Activated CD8-positive, alpha-beta memory T cell treated with anti-CD3 and anti-CD28 coated beads, Interleukin-2, amount 50 U/mL, for 1 hour (primary cell): ENCODE measurements at regions not wholly inside any gene's neighbourhood (a gene's known extent, or its start where the extent isn't known, plus 50 kb on each side); places are given as distances from the start of the nearest gene placed in this dataset.

Experiments
- DNase-seq: peaks from one replicate; pipeline ENCODE4 v3.0.0-alpha.2; 2020; ENCODE audit errors: extremely low read depth

GRCh38 chr3:150268426-150269391 lies 139.4 kb upstream of the TSC22D2 start:
- no peak for DNase-seq

- DNase-seq = no peak
Measured at GRCh38 chr3:150267288-150267687, 140.8 kb upstream of the TSC22D2 start.

- DNase-seq = no peak
Measured at GRCh38 chr3:150265305-150265704, 142.8 kb upstream of the TSC22D2 start.

DNA sequence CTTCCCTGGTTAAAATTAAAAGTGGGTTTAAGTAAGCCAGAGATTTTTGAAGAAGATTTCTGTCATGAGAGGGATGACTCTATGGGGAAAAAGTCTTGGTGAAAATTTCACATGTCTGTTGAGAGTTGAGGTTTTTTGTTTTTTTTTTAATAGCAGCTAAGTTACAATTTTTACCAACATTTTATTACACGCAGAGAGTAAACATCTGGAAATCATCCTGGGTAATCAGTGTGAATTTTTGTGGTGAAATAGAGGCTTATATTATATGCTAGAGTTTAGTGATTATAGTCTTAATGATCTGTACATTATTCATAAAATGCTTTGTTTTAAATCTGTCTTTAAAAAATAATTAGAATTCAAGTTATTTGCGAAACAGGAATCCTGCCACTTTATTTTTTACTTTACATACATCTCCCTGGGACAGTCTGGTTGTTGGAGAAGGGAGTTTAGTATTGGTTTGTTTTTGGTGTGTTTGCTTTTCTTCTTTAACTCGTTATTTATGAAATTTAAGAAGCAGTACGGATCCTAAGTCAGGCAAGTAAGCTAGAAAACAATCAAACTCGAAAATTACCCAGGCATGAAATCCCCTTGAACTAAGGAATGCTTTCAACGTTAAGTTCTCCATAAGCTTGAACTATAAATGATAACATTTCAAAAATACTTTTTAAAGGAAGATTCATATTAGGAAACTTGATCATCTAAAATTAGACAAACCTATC lies 143.4 kb upstream of the TSC22D2 start:
- DNase-seq = no peak

GRCh38 chr3:150261958-150262357 lies 146.1 kb upstream of the TSC22D2 start:
- DNase-seq = no peak

DNA sequence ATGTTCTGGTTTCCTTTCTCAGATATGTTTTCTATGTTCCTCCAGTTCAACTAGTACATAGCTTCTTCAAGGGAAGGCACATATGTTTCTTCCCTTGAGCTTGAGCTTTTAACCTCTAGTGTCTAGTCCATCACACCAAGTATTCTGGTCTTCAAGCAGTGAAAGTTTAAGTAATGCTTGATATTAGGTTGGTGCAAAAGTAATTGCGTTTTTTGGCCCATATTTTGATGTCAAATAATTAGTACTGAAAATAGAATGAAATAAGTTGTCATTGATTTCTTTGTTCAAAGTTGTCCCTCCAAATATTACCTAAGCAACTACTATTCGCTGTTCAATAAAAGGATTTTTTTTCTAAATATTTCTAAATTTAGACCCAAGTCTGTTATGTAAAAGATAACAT lies 146.7 kb upstream of the TSC22D2 start:
- DNase-seq = no peak

GRCh38 chr3:150260398-150260710 lies 147.7 kb upstream of the TSC22D2 start:
- DNase-seq = no peak

- DNase-seq = no peak
Measured at GRCh38 chr3:150259526-150260397, 148.3 kb upstream of the TSC22D2 start.

DNA sequence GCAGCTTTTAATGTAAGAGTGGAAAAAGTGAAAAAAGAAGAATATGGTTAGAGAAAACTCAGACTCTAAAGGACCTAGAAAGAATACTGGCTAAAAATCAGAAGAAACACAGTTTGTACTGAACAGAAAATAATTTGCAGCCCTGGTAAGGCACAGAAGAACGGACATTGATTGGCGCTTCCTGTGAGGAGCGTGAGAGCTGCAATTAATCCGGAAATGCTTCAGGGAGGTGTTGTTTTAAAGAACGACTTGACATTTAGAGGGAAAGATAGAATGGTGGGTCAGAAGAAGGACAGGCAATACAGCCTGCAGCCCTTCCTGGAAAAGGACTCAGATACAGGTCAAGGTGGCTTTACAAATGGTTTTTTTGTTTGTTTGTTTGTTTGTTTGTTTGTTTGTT lies 151.3 kb upstream of the TSC22D2 start:
- DNase-seq = no peak

GRCh38 chr3:150256318-150256717 lies 151.8 kb upstream of the TSC22D2 start:
- no peak for DNase-seq

DNA sequence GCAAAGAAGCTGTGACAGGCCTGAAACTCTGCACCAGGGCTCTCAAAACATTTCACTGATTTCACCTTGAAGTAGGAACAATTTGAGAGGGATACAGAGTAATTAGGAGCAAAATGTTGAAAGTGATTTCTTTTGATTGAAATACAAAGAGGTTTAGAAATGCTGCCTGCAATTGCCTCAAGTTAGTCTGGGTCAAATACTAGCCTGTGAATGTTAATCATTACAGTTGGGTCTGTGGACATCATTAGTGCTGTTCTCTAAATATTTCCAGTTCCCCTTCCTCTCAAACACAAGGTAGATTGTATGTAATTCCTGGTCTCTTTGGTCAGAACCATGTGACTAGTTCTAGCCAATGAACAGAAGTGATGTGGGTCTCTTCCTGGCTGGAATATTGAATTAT lies 152.3 kb upstream of the TSC22D2 start:
- no peak for DNase-seq

DNA sequence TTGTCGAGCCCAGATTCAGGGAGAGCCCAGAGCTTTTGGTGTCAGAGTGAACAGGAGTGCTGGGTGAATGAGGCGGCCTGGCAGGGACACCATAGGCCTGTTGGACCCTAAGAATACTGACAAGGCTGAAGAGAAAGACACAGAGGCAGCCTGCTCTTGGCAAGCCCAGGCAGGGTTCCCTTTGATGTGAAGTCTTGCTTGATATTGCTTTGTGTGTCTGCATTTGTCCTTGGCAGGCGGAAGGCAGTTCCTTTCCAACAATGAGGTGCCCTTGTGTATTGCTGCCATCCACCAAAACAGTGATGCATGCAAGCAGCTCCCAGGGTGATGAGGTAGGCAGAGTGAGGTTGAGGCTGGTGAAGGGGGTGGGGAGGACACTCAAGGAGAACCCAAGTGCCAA lies 152.7 kb upstream of the TSC22D2 start:
- no peak for DNase-seq

DNA sequence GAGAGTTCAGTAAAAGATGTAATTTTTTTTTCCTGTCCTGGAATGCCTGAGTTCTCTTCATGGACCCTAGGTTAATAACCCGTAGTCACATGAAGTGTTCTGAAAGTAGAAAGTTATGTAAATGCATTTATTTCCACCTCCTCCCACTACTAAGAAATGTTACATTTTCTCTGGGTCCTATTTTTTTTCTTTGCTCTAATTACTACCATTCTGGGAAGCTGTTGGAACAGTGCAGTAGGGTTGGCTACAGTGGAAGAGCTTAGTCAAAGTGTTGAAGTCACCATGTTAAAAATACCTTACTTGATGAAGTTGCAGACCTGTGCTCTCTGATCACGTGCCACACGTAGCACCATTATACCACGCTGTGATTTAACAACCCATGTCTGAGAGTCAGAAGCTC lies 153.8 kb upstream of the TSC22D2 start:
- DNase-seq = no peak

DNA sequence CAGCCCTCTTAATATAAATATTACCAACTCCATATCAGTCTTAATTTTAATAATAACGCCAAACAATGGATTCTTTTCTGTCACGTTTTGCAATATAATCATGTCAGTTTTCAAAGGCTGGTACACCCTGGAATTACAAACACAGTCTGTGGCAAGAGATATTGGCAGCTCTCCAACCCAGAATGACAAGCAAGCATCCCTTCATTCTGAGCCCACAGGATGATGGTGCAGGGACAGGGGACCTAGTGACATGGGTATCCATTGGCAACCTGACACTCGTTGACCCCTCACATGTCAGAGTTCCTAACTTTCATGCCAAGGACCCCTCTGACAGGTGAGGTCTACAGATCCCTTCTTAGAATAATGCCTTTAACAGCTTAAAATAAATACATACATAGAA lies 154.5 kb upstream of the TSC22D2 start:
- DNase-seq = no peak

DNA sequence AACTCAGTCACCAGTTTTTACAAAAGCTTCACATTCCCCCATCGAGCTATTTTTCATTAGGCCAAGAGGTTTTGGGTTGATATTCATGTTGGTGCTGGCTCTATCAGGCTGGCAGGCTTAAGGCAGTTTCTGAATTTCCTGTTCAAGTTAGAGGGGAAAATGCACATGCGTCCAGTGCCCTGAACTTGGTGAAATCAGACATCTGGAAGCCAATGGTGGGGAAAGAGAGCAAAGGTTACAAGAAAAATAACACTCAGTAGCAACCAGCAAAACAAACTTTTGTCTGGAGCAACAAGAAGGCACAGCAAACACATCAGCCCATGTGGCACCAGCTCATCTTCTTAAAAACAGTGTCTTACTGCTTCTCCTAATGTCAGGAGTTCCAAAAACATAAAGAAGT lies 155.6 kb upstream of the TSC22D2 start:
- DNase-seq = no peak

DNA sequence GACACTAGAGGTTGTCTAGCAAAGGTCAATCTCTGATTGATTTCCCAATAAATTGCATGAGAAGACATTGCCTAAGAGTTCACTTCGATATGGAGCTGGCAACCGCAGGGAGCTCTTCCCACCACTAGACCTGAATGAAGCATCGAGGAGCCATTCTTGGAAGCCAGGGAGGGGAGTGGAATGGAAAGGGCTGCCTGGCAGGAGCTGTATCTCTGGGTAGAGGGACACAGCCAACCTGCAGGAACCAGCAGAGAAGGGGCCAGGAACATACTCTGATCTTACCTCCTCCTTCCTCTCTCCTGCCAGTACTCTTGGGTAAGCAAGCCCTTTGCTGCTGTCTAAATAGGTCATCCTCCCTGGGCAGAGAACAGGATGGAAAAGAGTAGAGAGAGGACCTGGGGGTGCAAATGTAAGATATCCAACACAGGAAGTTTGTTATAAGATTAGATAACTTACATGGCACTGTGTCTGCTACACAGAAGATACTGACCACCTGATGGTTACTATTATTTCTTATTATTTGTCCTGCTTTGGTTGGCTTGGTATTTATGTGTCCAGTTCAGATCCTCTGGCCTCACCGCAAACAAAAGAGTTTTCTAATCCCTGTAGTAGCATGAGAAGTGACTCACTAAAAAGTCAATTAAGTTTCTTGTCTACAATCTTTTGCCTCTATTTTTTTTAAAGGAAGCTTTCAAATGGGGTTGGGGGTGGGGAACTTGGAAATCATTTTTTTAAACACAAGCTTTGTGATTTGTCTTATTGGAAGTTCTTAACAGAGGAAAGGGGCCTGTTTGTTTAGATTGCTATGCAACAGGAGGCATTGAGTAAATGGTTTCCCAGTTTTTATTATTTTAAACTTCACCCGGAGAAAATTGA lies 156.7 kb upstream of the TSC22D2 start:
- no peak for DNase-seq

- no peak for DNase-seq
Measured at GRCh38 chr3:150249779-150250470, 158.2 kb upstream of the TSC22D2 start.

GRCh38 chr3:150248888-150249681 lies 159.0 kb upstream of the TSC22D2 start:
- DNase-seq = no peak

DNA sequence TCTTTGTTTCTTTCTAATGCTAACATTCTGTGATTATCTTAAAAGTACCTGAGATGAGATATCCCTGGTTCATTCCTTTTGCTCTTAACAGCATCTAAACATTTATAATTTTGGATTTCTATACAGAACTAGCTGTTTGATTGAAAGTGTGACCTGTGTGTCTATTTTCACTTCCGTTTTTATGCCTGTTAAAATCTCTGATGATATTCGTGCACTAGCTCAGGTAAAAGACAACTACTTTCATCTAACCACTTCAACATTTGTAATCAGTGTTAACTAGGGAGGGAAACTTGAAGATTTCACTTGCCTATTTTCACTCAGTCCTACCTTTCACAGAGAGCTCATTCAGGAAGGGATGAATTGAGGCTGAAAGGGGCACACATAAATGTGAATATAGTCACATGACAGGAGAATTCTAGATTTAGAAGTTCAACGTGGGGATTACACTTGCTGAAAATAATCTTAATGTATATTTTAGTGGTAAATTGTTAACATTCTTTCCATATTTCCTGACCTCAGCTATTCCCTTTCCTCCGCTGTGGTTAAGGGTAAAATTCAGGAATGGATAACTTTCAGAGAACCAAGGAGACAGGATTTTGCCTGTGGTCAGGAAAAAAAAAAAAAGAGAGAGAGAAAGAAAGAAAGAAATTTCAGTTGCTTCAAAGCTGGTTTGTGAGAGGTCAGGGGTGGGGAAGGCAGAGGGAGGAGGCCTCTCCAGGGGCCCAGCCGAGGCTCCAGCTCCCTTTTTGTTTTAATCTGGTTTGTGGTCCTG lies 159.8 kb upstream of the TSC22D2 start:
- no peak for DNase-seq
